Loucy (cell line): ENCODE measurements at regions not wholly inside any gene's neighbourhood (a gene's known extent, or its start where the extent isn't known, plus 50 kb on each side); places are given as distances from the start of the nearest gene placed in this dataset.

Experiments
- H2AFZ ChIP-seq: fragments of 200-600 bp; sonication (generic); 2 replicates; pipeline ENCODE4 v1.6.0; 2016; ENCODE audit warnings: antibody characterized with exemption, mild to moderate bottlenecking, low read length, moderate library complexity
- H3F3A ChIP-seq: fragments of 200-600 bp; 2 replicates; pipeline ENCODE4 v1.6.0; 2016; ENCODE audit warnings: antibody characterized with exemption, low read depth, mild to moderate bottlenecking
- H3K27me3 ChIP-seq: fragments of 200-600 bp; sonication (generic); 2 replicates; pipeline ENCODE4 v1.6.1; 2014; ENCODE audit warnings: low read length, mild to moderate bottlenecking; ENCODE audit not compliant: insufficient read depth, poor library complexity, severe bottlenecking
- H3K36me3 ChIP-seq: fragments of 200-600 bp; sonication (generic); 2 replicates; pipeline ENCODE4 v1.6.1; 2016; ENCODE audit warnings: low read length; ENCODE audit not compliant: insufficient read depth
- H3K4me1 ChIP-seq: fragments of 200-600 bp; sonication (generic); 2 replicates; pipeline ENCODE4 v1.5.1; 2014; ENCODE audit warnings: low read length, mild to moderate bottlenecking; ENCODE audit not compliant: insufficient read depth, poor library complexity, severe bottlenecking
- H3K4me2 ChIP-seq: fragments of 200-600 bp; sonication (generic); 2 replicates; pipeline ENCODE4 v1.6.0; 2014; ENCODE audit warnings: antibody characterized with exemption, low read length, low read depth, mild to moderate bottlenecking; ENCODE audit not compliant: poor library complexity, severe bottlenecking
- H3K4me3 ChIP-seq: fragments of 200-600 bp; sonication (generic); 2 replicates; pipeline ENCODE4 v1.5.1; 2014; ENCODE audit warnings: low read length, mild to moderate bottlenecking, mixed read lengths; ENCODE audit not compliant: poor library complexity, severe bottlenecking
- H3K79me2 ChIP-seq: fragments of 200-600 bp; sonication (generic); 2 replicates; pipeline ENCODE4 v1.6.1; 2014; ENCODE audit warnings: low read length; ENCODE audit not compliant: insufficient read depth
- H3K9ac ChIP-seq: fragments of 200-600 bp; sonication (generic); 2 replicates; pipeline ENCODE4 v1.6.0; 2014; ENCODE audit warnings: mild to moderate bottlenecking, low read depth, low read length, moderate library complexity; ENCODE audit not compliant: poor library complexity, severe bottlenecking
- H3K9me2 ChIP-seq: fragments of 200-600 bp; sonication (generic); replicated peaks from 2 replicates; pipeline ENCODE4 v1.6.1; 2016; ENCODE audit warnings: low read depth, low read length, mixed read lengths
- H3K9me3 ChIP-seq: fragments of 200-600 bp; sonication (generic); 2 replicates; pipeline ENCODE4 v1.6.1; 2014; ENCODE audit warnings: mild to moderate bottlenecking, antibody characterized with exemption, low read length, low read depth; ENCODE audit not compliant: insufficient read depth
- H4K20me1 ChIP-seq: fragments of 200-600 bp; sonication (generic); 2 replicates; pipeline ENCODE4 v1.6.0; 2014; ENCODE audit warnings: antibody characterized with exemption, low read length, mild to moderate bottlenecking; ENCODE audit not compliant: insufficient read depth, poor library complexity, severe bottlenecking
- CTCF ChIP-seq: fragments of 200-600 bp; sonication (generic); conservative IDR thresholded peaks from 2 replicates; pipeline ENCODE4 v1.5.1; 2014; ENCODE audit warnings: mild to moderate bottlenecking, antibody characterized with exemption, low read length
- EZH2phosphoT487 ChIP-seq: fragments of 200-600 bp; IDR thresholded peaks from 2 replicates; pipeline ENCODE4 v1.6.1; 2018; ENCODE audit warnings: antibody characterized with exemption, mild to moderate bottlenecking, moderate library complexity, borderline replicate concordance

DNA sequence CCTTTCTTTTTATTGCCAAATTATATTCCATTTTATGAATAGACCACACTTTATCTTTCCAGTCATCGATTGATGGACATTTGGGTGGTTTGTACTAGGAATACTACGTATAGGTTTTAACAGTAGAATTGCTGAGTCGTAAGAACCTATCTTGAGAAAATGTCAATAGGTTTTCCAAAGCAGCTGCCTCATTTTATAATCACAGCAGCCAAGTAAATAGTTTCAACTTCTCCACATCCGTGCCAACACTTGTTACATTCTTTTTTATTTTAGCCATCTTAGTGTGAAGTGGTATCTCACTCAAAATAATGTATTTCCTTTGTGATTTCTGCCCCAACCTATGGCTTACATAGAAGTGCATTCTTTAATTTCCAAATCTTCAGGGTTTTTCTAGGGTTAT lies 479.2 kb downstream of the CDH26 start:
- no peaks in the 10 kb centered on the region for H3F3A ChIP-seq
- no peaks in the 10 kb centered on the region for H3K9me2 ChIP-seq
- no peaks in the 10 kb centered on the region for H3K4me1 ChIP-seq
- H3K9me3 ChIP-seq = no peaks in the 10 kb centered on the region
- H2AFZ ChIP-seq = no peak overlapping the region
- H3K79me2 ChIP-seq = no peaks in the 10 kb centered on the region
- H4K20me1 ChIP-seq = no peaks in the 10 kb centered on the region
- no peak overlapping the region for H3K9ac ChIP-seq
- no peak for TF ChIP-seq EZH2phosphoT487
- TF ChIP-seq CTCF = no peak
- H3K27me3 ChIP-seq = no peaks in the 10 kb centered on the region
- no peak overlapping the region for H3K4me3 ChIP-seq
- H3K36me3 ChIP-seq = no peaks in the 10 kb centered on the region
- H3K4me2 ChIP-seq = no peak overlapping the region

GRCh38 chr20:60446267-60447111 lies 488.3 kb downstream of the CDH26 start:
- Histone ChIP-seq H3K27me3 (peaks cover 50% of the 10 kb centered on the region), H4K20me1 (peaks cover 5% of the 10 kb centered on the region), H2AFZ (no peak overlapping the region), H3K4me2 (peak overlapping the region; percentile 59), H3K4me1 (peaks cover 28% of the 10 kb centered on the region), H3K36me3 (no peaks in the 10 kb centered on the region), H3F3A (no peaks in the 10 kb centered on the region), H3K9me2 (no peaks in the 10 kb centered on the region), H3K9ac (no peak overlapping the region), H3K79me2 (no peaks in the 10 kb centered on the region), H3K4me3 (peak overlapping the region; percentile 12), H3K9me3 (no peaks in the 10 kb centered on the region)
- TF ChIP-seq EZH2phosphoT487 (peak; percentile 32; the same call in 1 of the 2 replicates), CTCF (no peak)

DNA sequence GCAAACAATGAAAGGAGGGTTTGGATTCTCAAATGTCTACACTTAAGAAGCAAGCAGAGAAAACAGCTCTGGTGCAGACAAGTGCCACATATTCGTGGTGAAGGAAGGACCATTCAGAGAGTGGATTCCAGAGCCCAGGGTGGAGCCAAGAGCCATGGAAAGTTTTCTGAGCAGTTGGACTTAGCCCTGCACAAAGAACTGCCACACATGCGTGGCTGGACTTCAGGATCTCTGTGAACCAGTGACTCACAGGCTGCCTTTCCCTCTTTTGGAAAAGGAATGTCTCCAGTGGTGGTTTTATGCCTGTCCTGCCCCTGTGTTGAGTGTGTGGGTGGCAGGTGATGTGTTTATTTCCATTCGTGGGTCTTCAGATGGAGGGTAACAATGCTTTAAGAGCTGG lies 489.5 kb downstream of the CDH26 start:
- no peak for TF ChIP-seq EZH2phosphoT487
- TF ChIP-seq CTCF = no peak
- peaks cover 5% of the 10 kb centered on the region for H4K20me1 ChIP-seq
- H3K79me2 ChIP-seq = no peaks in the 10 kb centered on the region
- no peak overlapping the region for H3K9ac ChIP-seq
- no peak overlapping the region for H3K4me3 ChIP-seq
- H2AFZ ChIP-seq = no peak overlapping the region
- H3K9me2 ChIP-seq = no peaks in the 10 kb centered on the region
- H3K36me3 ChIP-seq = no peaks in the 10 kb centered on the region
- no peak overlapping the region for H3K4me2 ChIP-seq
- no peaks in the 10 kb centered on the region for H3K9me3 ChIP-seq
- peaks cover 28% of the 10 kb centered on the region for H3K4me1 ChIP-seq
- H3K27me3 ChIP-seq = peaks cover 50% of the 10 kb centered on the region
- H3F3A ChIP-seq = no peaks in the 10 kb centered on the region
